ENCODE measurements at regions not wholly inside any gene's neighbourhood (a gene's known extent, or its start where the extent isn't known, plus 50 kb on each side); places are given as distances from the start of the nearest gene placed in this dataset.

GRCh38 chr12:128163086-128163485, 103.9 kb upstream of the TMEM132C start:
- TF ChIP-seq CTCF (conservative IDR thresholded peaks at IDR 0.05; ENCODE audit: low read depth, low read length) = no peak
- no peak for TF ChIP-seq EZH2 (IDR thresholded peaks at IDR 0.05; ENCODE audit: low read length, unreplicated experiment)

All from PC-3 (cell line).